Endodermal cell (in vitro differentiated cells): ENCODE measurements at regions not wholly inside any gene's neighbourhood (a gene's known extent, or its start where the extent isn't known, plus 50 kb on each side); places are given as distances from the start of the nearest gene placed in this dataset.

Experiments
- DNase-seq: peaks from one replicate; pipeline ENCODE4 v3.0.0-alpha.2; 2017
- H3K27ac ChIP-seq: 2 replicates; pipeline ENCODE4 v1.5.1; 2013; ENCODE audit warnings: mild to moderate bottlenecking, low read depth, low read length, moderate library complexity
- H3K27me3 ChIP-seq: 2 replicates; pipeline ENCODE4 v1.6.1; 2013; ENCODE audit warnings: mild to moderate bottlenecking, low read length, moderate library complexity; ENCODE audit not compliant: insufficient read depth, control insufficient read depth, poor library complexity, severe bottlenecking
- H3K36me3 ChIP-seq: 2 replicates; pipeline ENCODE4 v1.7.0; 2013; ENCODE audit warnings: mild to moderate bottlenecking, low read length, moderate library complexity; ENCODE audit not compliant: control insufficient read depth, insufficient read depth
- H3K4me1 ChIP-seq: one replicate; pipeline ENCODE4 v1.7.0; 2013; ENCODE audit warnings: low read length; ENCODE audit not compliant: control insufficient read depth, insufficient read depth
- H3K4me3 ChIP-seq: 2 replicates; pipeline ENCODE4 v1.5.1; 2013; ENCODE audit warnings: mild to moderate bottlenecking, low read length, moderate library complexity
- H3K9ac ChIP-seq: 2 replicates; pipeline ENCODE4 v1.6.1; 2013; ENCODE audit warnings: mild to moderate bottlenecking, low read length, moderate library complexity; ENCODE audit not compliant: poor library complexity, severe bottlenecking; ENCODE audit errors: extremely low read depth
- H3K9me3 ChIP-seq: 2 replicates; pipeline ENCODE4 v1.6.1; 2013; ENCODE audit warnings: mild to moderate bottlenecking, low read length, moderate library complexity; ENCODE audit not compliant: control insufficient read depth
- H3K27ac Mint-ChIP-seq: 2 replicates; pipeline ENCODE4 v1.8.0; 2020; ENCODE audit warnings: mixed read lengths
- H3K27me3 Mint-ChIP-seq: 2 replicates; pipeline ENCODE4 v1.8.0; 2021; ENCODE audit warnings: mild to moderate bottlenecking, mixed read lengths; ENCODE audit not compliant: insufficient read depth
- H3K36me3 Mint-ChIP-seq: 2 replicates; pipeline ENCODE4 v1.8.0; 2020; ENCODE audit warnings: low read depth, mixed read lengths
- H3K4me1 Mint-ChIP-seq: 2 replicates; pipeline ENCODE4 v1.8.0; 2020; ENCODE audit warnings: mixed read lengths
- H3K4me3 Mint-ChIP-seq: 2 replicates; pipeline ENCODE4 v1.8.0; 2020; ENCODE audit warnings: mild to moderate bottlenecking, moderate library complexity, mixed read lengths
- H3K9me3 Mint-ChIP-seq: 2 replicates; pipeline ENCODE4 v1.8.0; 2020; ENCODE audit warnings: mild to moderate bottlenecking, mixed read lengths
- WGBS, 2 experiments: methylation state at CpG; one replicate each; pipeline versions ENCODE4 v1.1.5 to v1.1.7; 2013; ENCODE audit warnings: missing lambda C conversion rate in 2 of 2, mixed read lengths in 1 of 2; ENCODE audit not compliant: insufficient coverage in 1 of 2, insufficient read length in 1 of 2; 5-methylcytosine and 5-hydroxymethylcytosine counted together
- TF ChIP-seq, protein P1 (sequence below): fragments of 200-600 bp; sonication (generic); conservative IDR thresholded peaks from 2 replicates; pipeline ENCODE4 v1.5.0; 2021; ENCODE audit warnings: antibody characterized with exemption, mild to moderate bottlenecking

DNA sequence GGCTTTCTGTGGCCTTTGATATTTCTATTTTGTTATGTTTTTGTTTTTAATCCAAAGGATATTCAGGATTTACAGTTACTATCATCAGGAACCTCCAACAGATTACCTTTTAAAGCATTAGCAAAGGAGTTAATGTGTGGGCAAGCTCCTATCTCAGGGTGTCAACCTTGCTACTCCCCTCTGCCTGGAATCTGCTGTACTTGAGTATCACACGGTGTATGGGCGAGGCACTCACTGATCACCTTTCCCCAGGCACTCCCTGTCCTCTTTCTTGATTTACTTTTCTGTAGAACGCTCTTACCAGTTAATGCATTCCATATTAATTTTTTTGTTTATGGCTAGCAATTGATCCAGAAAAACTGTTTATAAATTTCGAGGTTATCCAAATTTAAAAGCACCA lies 117.0 kb upstream of the GAS1 start:
- Mint-ChIP-seq H3K4me1 (peaks cover 5% of the 10 kb centered on the region), H3K27me3 (peaks cover 2% of the 10 kb centered on the region), H3K36me3 (no peaks in the 10 kb centered on the region), H3K4me3 (no peak overlapping the region), H3K9me3 (no peaks in the 10 kb centered on the region), H3K27ac (no peak overlapping the region)
- Histone ChIP-seq H3K36me3 (no peaks in the 10 kb centered on the region), H3K9me3 (no peaks in the 10 kb centered on the region), H3K27ac (no peak overlapping the region), H3K9ac (no peak overlapping the region), H3K27me3 (no peaks in the 10 kb centered on the region), H3K4me3 (no peak overlapping the region), H3K4me1 (no peaks in the 10 kb centered on the region)
- DNase-seq = no peak
- TF ChIP-seq, protein P1, sequence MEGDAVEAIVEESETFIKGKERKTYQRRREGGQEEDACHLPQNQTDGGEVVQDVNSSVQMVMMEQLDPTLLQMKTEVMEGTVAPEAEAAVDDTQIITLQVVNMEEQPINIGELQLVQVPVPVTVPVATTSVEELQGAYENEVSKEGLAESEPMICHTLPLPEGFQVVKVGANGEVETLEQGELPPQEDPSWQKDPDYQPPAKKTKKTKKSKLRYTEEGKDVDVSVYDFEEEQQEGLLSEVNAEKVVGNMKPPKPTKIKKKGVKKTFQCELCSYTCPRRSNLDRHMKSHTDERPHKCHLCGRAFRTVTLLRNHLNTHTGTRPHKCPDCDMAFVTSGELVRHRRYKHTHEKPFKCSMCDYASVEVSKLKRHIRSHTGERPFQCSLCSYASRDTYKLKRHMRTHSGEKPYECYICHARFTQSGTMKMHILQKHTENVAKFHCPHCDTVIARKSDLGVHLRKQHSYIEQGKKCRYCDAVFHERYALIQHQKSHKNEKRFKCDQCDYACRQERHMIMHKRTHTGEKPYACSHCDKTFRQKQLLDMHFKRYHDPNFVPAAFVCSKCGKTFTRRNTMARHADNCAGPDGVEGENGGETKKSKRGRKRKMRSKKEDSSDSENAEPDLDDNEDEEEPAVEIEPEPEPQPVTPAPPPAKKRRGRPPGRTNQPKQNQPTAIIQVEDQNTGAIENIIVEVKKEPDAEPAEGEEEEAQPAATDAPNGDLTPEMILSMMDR = no peak
- 88 to 100% methylated on average over 2 to 4 of the region's 4 CpGs for WGBS, 2 experiments

DNA sequence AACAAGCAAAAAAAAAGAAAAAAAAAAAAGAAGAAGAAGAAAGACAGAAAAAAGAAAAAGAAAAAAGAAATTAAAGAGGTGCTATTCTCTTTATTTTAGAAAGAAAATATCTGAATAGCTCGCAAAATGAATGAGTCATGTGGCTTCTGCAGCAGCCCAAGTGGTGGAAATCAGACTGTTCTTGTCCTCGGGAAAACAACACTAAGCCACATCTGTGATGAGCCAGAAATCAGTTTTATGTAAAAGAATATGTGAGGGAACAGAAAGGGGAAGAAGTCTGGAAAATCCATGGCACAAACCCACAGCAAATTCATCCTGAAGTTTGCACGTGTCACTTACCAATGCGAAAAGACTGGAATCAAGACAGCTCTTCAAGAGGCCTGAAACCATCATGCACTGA lies 118.7 kb upstream of the GAS1 start:
- no peak for DNase-seq
- peaks cover 5% of the 10 kb centered on the region for H3K4me1 Mint-ChIP-seq
- H3K27ac Mint-ChIP-seq = no peak overlapping the region
- H3K27me3 Mint-ChIP-seq = peaks cover 5% of the 10 kb centered on the region
- no peaks in the 10 kb centered on the region for H3K36me3 Mint-ChIP-seq
- Histone ChIP-seq H3K27ac (no peak overlapping the region), H3K36me3 (no peaks in the 10 kb centered on the region), H3K9me3 (no peaks in the 10 kb centered on the region), H3K4me3 (no peak overlapping the region), H3K9ac (no peak overlapping the region), H3K4me1 (no peaks in the 10 kb centered on the region), H3K27me3 (no peaks in the 10 kb centered on the region)
- TF ChIP-seq, protein P1 = no peak
- H3K9me3 Mint-ChIP-seq = no peaks in the 10 kb centered on the region
- H3K4me3 Mint-ChIP-seq = no peak overlapping the region
- WGBS, 2 experiments = 90 to 94% methylated on average over 4 of the region's 4 CpGs

DNA sequence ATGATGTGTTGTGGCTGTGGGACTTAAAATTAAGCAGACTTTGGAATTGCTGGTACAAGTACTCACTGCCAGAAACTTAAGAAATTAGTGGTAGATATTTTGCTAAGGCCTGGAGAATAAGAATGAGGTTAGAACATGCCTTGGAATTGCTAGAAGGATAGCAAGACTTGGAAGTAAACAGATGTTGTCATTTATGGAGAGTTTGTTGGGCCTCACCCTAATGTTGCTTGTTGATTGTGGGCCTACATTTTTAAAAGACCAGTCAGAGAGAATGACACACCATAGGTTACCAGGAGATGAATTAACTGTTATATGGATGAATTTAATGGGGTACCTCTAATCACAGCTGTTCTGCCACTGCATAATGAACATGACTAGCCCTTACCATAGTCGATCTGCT lies 120.1 kb upstream of the GAS1 start:
- Histone ChIP-seq H3K36me3 (no peaks in the 10 kb centered on the region), H3K4me1 (no peaks in the 10 kb centered on the region), H3K9ac (no peak overlapping the region), H3K27me3 (no peaks in the 10 kb centered on the region), H3K9me3 (no peaks in the 10 kb centered on the region), H3K27ac (no peak overlapping the region), H3K4me3 (no peak overlapping the region)
- H3K9me3 Mint-ChIP-seq = no peaks in the 10 kb centered on the region
- H3K36me3 Mint-ChIP-seq = no peaks in the 10 kb centered on the region
- TF ChIP-seq, protein P1 = no peak
- peaks cover 5% of the 10 kb centered on the region for H3K4me1 Mint-ChIP-seq
- 96% methylated on average over 1 of the region's 1 CpG; no CpG with 5 or more reads in 1 of the 2 experiments for WGBS, 2 experiments
- no peak for DNase-seq
- peaks cover 2% of the 10 kb centered on the region for H3K27me3 Mint-ChIP-seq
- H3K27ac Mint-ChIP-seq = no peak overlapping the region
- no peak overlapping the region for H3K4me3 Mint-ChIP-seq
